ENCODE measurements at regions not wholly inside any gene's neighbourhood (a gene's known extent, or its start where the extent isn't known, plus 50 kb on each side); places are given as distances from the start of the nearest gene placed in this dataset.
A peak's percentile ranks its signal among the peaks of the same experiment; 100 is the strongest.

DNA sequence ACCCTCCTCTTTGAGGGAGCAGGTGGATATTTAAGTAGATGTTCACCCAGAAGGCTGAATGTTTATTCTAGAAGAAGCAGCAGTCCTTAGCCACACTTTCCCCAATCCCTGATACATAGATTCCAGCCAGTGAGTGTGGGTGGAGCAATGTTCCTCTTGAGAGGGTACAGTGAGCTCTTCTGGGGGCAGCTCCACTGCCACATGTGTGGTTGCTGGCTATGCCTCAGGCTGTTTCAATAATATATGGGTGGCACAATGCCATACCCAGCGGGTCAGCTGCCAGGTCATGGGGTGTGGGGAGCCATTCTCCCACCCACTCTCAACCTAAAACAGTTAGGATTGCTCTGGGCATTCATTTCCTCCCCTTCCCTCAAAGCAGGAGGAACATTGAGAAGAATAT, 61.6 kb upstream of the DAB2 start:
- DNase-seq (ENCODE audit: low read depth in 2 of 2): no peak
- TF ChIP-seq, protein P1, sequence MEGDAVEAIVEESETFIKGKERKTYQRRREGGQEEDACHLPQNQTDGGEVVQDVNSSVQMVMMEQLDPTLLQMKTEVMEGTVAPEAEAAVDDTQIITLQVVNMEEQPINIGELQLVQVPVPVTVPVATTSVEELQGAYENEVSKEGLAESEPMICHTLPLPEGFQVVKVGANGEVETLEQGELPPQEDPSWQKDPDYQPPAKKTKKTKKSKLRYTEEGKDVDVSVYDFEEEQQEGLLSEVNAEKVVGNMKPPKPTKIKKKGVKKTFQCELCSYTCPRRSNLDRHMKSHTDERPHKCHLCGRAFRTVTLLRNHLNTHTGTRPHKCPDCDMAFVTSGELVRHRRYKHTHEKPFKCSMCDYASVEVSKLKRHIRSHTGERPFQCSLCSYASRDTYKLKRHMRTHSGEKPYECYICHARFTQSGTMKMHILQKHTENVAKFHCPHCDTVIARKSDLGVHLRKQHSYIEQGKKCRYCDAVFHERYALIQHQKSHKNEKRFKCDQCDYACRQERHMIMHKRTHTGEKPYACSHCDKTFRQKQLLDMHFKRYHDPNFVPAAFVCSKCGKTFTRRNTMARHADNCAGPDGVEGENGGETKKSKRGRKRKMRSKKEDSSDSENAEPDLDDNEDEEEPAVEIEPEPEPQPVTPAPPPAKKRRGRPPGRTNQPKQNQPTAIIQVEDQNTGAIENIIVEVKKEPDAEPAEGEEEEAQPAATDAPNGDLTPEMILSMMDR (IDR thresholded peaks at IDR 0.05; ENCODE audit: low read depth, low read length): no peak
- no peak overlapping the region for H3K4me3 ChIP-seq (replicated peaks in 1 of 2; ENCODE audit: low read depth in 2 of 2, low read length in 2 of 2)

DNA sequence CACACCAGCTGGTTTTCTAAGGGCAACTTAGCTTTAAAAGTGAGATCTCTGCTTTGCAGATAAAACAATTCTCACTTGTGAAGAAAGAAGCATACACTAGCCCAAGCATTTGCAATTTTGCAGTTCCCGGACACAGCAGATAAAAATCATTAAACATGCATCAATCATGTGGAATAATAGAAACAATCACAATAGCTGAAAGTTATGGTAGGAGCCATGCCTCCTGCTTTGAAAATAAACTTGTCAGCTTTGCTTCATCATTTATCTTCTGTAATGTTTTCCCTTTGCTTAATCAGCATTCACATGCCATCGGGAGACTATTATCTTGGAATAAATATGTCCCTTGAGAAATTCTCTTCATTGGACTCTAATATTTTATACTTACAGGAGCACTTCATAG, 60.3 kb upstream of the DAB2 start:
- TF ChIP-seq, protein P1 (IDR thresholded peaks at IDR 0.05; ENCODE audit: low read depth, low read length): no peak
- DNase-seq (ENCODE audit: low read depth in 2 of 2): no peak

DNA sequence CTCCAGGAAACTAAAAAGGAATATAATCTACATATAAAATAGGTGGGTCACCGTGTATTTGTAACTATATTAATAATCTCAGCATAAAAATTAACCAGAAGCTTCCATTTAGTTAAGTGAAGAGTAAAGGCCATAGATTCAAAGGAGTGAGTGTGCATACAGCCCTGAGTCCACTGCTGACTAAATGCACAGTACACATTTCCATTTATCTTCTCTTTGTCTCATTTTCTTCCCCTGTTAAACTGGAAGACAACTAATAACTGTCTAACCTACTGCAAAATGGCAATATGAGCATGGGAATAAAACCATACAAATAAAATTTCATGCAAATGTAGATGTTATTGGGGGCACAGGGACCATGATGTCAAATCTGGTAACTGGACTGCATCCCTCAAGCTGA, 59.9 kb upstream of the DAB2 start:
- H3K4me3 ChIP-seq (replicated peaks in 1 of 2; ENCODE audit: low read depth in 2 of 2, low read length in 2 of 2): no peak overlapping the region
- TF ChIP-seq, protein P1 (IDR thresholded peaks at IDR 0.05; ENCODE audit: low read depth, low read length): no peak
- DNase-seq (ENCODE audit: low read depth in 2 of 2): no peak

More for the DNA sequence above, 60.3 kb upstream of the DAB2 start:
- H3K4me3 ChIP-seq (replicated peaks in 1 of 2; ENCODE audit: low read depth in 2 of 2, low read length in 2 of 2): no peak overlapping the region

DNA sequence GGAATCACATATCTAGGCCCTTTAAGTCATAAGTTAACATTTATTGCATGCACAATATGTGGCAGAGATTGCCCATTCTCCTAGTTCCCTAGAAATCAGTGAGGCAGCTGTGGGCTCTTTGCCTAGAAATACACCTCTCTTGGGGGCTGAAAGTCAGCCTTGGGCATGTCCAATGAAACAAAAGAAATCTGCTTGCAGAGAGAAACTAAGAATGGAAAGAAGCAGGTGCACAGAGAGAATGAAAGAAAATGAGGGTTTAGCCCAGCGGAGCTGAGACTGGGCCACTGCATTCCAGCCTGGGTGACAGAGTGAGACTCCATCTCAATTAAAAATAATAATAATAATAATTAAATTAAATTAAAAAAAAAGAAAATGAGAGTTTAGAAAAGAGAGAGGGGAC, 57.3 kb upstream of the DAB2 start:
- TF ChIP-seq, protein P1 (IDR thresholded peaks at IDR 0.05; ENCODE audit: low read depth, low read length): no peak
- no peak for DNase-seq (ENCODE audit: low read depth in 2 of 2)

DNA sequence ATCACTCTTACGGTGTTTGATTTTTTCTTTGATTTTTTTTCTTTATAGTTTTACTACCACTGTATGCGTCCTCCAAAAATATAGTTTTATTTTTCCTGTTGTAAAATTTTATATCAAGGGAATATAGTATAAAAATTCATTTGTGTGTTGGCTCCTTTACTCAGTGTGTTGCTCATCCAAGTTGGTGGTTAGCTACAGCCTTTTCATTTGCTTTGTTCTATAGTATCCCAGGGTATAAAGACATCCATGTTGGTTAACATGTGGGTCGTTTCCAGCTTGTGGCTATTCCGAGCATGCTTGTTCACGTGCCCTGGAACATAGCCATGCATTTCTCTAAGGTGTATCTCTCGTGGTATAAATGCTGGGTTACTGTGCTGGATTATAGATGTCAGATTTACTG, 54.8 kb upstream of the DAB2 start:
- no peak for DNase-seq (ENCODE audit: low read depth in 2 of 2)
- TF ChIP-seq, protein P1 (IDR thresholded peaks at IDR 0.05; ENCODE audit: low read depth, low read length): no peak
- no peak overlapping the region for H3K4me3 ChIP-seq (replicated peaks in 1 of 2; ENCODE audit: low read depth in 2 of 2, low read length in 2 of 2)

More for the DNA sequence above, 57.3 kb upstream of the DAB2 start:
- H3K4me3 ChIP-seq (replicated peaks in 1 of 2; ENCODE audit: low read depth in 2 of 2, low read length in 2 of 2): no peak overlapping the region

DNA sequence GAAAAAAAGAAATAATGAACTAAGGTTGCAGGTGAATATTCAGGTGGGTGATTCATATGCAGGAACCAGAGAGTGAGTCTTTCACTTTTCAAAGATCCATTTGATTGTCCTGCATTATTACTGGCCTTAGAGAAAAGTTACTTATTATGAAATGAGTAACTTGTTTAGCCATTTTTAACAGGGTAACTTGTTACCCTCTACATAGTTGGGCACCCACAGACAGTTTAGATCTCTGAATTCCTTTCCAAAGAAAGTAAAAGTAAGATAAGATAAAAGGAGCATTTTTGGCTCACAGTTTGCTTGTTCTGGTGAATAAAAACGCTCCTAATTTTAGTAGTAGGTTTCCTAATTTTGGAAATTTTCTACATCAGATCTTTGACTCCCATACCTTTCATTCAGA, 54.1 kb upstream of the DAB2 start:
- TF ChIP-seq, protein P1 (IDR thresholded peaks at IDR 0.05; ENCODE audit: low read depth, low read length): no peak
- no peak overlapping the region for H3K4me3 ChIP-seq (replicated peaks in 1 of 2; ENCODE audit: low read depth in 2 of 2, low read length in 2 of 2)
- peak in 1 of 2 donors; percentile 53 for DNase-seq (ENCODE audit: low read depth in 2 of 2)

DNA sequence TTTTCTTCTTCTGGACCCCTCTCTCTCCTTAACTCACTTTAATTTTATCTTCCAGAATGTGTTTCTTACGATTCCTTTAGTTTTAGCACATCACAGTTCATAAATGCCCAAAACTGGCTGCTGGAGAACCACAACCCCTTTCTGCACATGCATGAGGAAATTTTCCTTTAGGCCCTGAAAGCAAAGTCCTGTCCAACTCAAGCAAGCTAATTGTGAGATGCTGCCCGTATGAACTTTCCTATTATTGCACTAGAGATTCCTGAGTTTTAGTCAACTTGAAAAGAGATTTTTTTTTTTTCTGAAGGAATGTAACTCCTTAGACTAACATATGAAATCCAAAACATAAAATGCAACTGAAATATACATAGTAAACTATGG, 52.1 kb upstream of the DAB2 start:
- TF ChIP-seq, protein P1 (IDR thresholded peaks at IDR 0.05; ENCODE audit: low read depth, low read length): no peak
- DNase-seq (ENCODE audit: low read depth in 2 of 2): peak in 1 of 2 donors; percentile 31
- H3K4me3 ChIP-seq (replicated peaks in 1 of 2; ENCODE audit: low read depth in 2 of 2, low read length in 2 of 2): no peak overlapping the region
